GM12878 (cell line): ENCODE measurements at regions not wholly inside any gene's neighbourhood (a gene's known extent, or its start where the extent isn't known, plus 50 kb on each side); places are given as distances from the start of the nearest gene placed in this dataset.
A peak's percentile ranks its signal among the peaks of the same experiment; 100 is the strongest.

Source experiments
- ATAC-seq: fragments of 200-7000 bp; cut with Tn5 transposase; 3 replicates; pipeline ENCODE4 v1.9.1; 2020; ENCODE audit warnings: mild to moderate bottlenecking, moderate library complexity
- BruUV-seq: library from RNA; stranded (reverse); fragments of 400-500 nt; replicated peaks from 2 replicates; lab custom pipeline; 2021; lab: Mats Ljungman, UMichigan
- CTCF ChIA-PET: fragments of 300-600 bp; sonication (Branson Sonifier 250); formaldehyde crosslinking; extraction: SDS; loops from one replicate; lab custom pipeline; 2021; ENCODE audit warnings: inconsistent platforms; lab: Yijun Ruan, JAX
- POLR2A ChIA-PET: fragments of 350-600 bp; formaldehyde crosslinking; extraction: SDS; loops from one replicate; lab custom pipeline; 2021; ENCODE audit warnings: inconsistent platforms; lab: Charles Lee
- RAD21 ChIA-PET: fragments of 300-600 bp; sonication (Branson Sonifier 250); formaldehyde crosslinking; loops from one replicate; lab custom pipeline; 2023; ENCODE audit warnings: antibody characterized with exemption; ENCODE audit not compliant: unreplicated experiment; lab: Charles Lee
- SMC1A ChIA-PET: fragments of 300-600 bp; sonication (Branson Sonifier 250); formaldehyde crosslinking; loops from one replicate; lab custom pipeline; 2023; ENCODE audit not compliant: unreplicated experiment, uncharacterized antibody; lab: Charles Lee
- DNase-seq: peaks from one replicate; pipeline ENCODE4 v3.0.0-alpha.2; 2011; ENCODE audit warnings: low read depth, low spot score
- FAIRE-seq: peaks from 3 replicates; lab custom pipeline; 2011; peaks lifted over from hg19 to GRCh38; lab: Jason Lieb, UNC
- H2AFZ ChIP-seq: 2 replicates; pipeline ENCODE4 v1.6.0; 2011; ENCODE audit warnings: low read depth, low read length, control low read depth; ENCODE audit not compliant: control insufficient read depth
- H3K27ac ChIP-seq: 2 replicates; pipeline ENCODE4 v1.5.1; 2011; ENCODE audit warnings: control low read depth; ENCODE audit not compliant: control insufficient read depth, insufficient read depth
- H3K27me3 ChIP-seq, 2 experiments: replicated peaks in 1 of 2; 2 replicates each; pipeline versions ENCODE4 v1.6.0 to v1.6.1; 2011; ENCODE audit warnings: low read length in 1 of 2; ENCODE audit not compliant: control insufficient read depth in 2 of 2, insufficient read depth in 2 of 2
- H3K36me3 ChIP-seq, 2 experiments: 2 replicates each; pipeline ENCODE4 v1.5.1; 2011; ENCODE audit warnings: low read length in 1 of 2; ENCODE audit not compliant: control insufficient read depth in 2 of 2, insufficient read depth in 2 of 2
- H3K4me1 ChIP-seq: 2 replicates; pipeline ENCODE4 v1.6.1; 2011; ENCODE audit warnings: mild to moderate bottlenecking, low read length, moderate library complexity, mixed read lengths; ENCODE audit not compliant: control insufficient read depth, insufficient read depth
- H3K4me2 ChIP-seq: 2 replicates; pipeline ENCODE4 v1.6.0; 2011; ENCODE audit warnings: control low read depth; ENCODE audit not compliant: control insufficient read depth, insufficient read depth
- H3K4me3 ChIP-seq: fragments of 200-600 bp; sonication (generic); 2 replicates; pipeline ENCODE4 v1.5.1; 2016
- H3K79me2 ChIP-seq: 2 replicates; pipeline ENCODE4 v1.6.0; 2011; ENCODE audit warnings: low read length; ENCODE audit not compliant: control insufficient read depth, insufficient read depth
- H3K9ac ChIP-seq: 2 replicates; pipeline ENCODE4 v1.8.0; 2011; ENCODE audit warnings: low read length, control low read depth, mixed read lengths; ENCODE audit not compliant: control insufficient read depth, insufficient read depth
- H3K9me3 ChIP-seq: replicated peaks from 3 replicates; pipeline ENCODE4 v1.5.1; 2011; ENCODE audit warnings: mild to moderate bottlenecking, low read length; ENCODE audit not compliant: control insufficient read depth, insufficient read depth
- H4K20me1 ChIP-seq: 2 replicates; pipeline ENCODE4 v1.6.0; 2011; ENCODE audit not compliant: control insufficient read depth, insufficient read depth
- GATAD2B ChIP-seq: fragments of 450-650 bp; conservative IDR thresholded peaks from 2 replicates; pipeline ENCODE4 v1.6.1; 2017; ENCODE audit warnings: low read depth, mild to moderate bottlenecking, moderate library complexity
- RAD21 ChIP-seq: IDR thresholded peaks from 2 replicates; pipeline ENCODE4 v1.6.1; 2011; ENCODE audit warnings: mild to moderate bottlenecking, low read depth, low read length, moderate library complexity; ENCODE audit not compliant: insufficient read depth
- WGBS: methylation state at CpG from one replicate; pipeline ENCODE4 v1.1.6; 2016; ENCODE audit warnings: low lambda C conversion rate; ENCODE audit not compliant: insufficient replicate concordance, insufficient coverage; ENCODE audit errors: missing lambda C conversion rate; 5-methylcytosine and 5-hydroxymethylcytosine counted together
- in situ Hi-C: fragments of 300-500 bp; cut with MboI; formaldehyde crosslinking; loops from 9 replicates; pipeline ENCODE4 v1.14.3; 2018; ENCODE audit warnings: mixed read lengths
- intact Hi-C: fragments of 100-400 bp; cut with micrococcal nuclease; formaldehyde crosslinking; loops from one replicate; pipeline ENCODE4 v1.14.2; 2022; ENCODE audit not compliant: unreplicated experiment
- TF ChIP-seq, protein P1 (sequence below), 3 experiments: IDR thresholded peaks in 2 of 3; conservative IDR thresholded peaks in 1 of 3; 2 replicates each; pipeline ENCODE4 v1.5.1; 2011; ENCODE audit warnings: low read depth in 3 of 3, low read length in 3 of 3, mild to moderate bottlenecking in 3 of 3, control low read depth in 2 of 3, moderate library complexity in 2 of 3, inconsistent platforms in 1 of 3, mixed read lengths in 1 of 3; ENCODE audit not compliant: control insufficient read depth in 2 of 3, insufficient read depth in 1 of 3; ENCODE audit errors: extremely low read depth in 1 of 3

DNA sequence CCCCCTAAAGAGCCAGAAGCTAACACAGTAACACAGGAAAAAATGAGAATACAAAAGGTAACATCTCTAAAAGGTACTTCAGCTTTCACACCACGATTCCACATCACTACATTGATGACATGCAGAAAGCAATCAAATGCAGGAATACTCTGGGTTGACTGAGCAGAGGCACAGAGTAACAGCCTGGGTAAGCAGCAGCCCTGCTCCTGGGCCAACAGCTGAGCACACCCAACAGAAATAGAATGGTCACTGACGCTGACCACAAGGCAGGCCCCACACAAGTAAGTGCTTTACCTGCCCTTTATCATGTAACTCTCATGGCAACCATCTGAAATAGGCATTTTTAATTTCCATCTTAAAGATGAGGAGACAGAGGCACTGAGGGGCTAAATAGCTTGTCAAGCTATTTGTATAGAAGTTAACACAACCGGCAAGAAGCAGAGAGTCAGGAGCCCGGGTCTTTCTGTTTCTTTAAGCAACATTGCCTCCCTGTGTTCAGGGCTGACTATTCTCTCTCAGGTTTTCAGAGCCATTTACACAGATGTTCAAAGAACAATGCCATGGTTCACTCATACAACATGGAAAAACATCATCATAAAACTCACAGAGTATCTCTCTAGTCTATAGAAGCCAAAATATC is 168.9 kb downstream of the ZNF674 start:
- FAIRE-seq (no peak), DNase-seq (no peak), ATAC-seq (peak; percentile 69)
- no peaks in the 10 kb centered on the region for H3K4me1 ChIP-seq
- no peaks in the 10 kb centered on the region for H4K20me1 ChIP-seq
- ChIA-PET RAD21 (interaction anchor here (0.9 to 1.2 kb wide), 3 partner anchors 11 to 577 kb away, joined by 3 to 9 read pairs (median 4); no protein-coding TSS in a partner anchor), CTCF (interaction anchor here (0.6 to 2.5 kb wide), 11 partner anchors 10 to 630 kb away, joined by 3 to 15 read pairs (median 4); no protein-coding TSS in a partner anchor), SMC1A (interaction anchor here (0.6 to 4.1 kb wide), 3 partner anchors 32 to 719 kb away, joined by 3 to 15 read pairs (median 12); no protein-coding TSS in a partner anchor), POLR2A (no interaction called here)
- no peak overlapping the region for H3K4me2 ChIP-seq
- WGBS = 7% methylated on average over 4 of the region's 4 CpGs
- no peak overlapping the region for H3K27ac ChIP-seq
- BruUV-seq = no TSS peak
- H3K36me3 ChIP-seq = no peaks in the 10 kb centered on the region
- in situ Hi-C loops (no loop called here), intact Hi-C loops (loop anchor here (1.0 to 10.0 kb wide), 2 partner anchors 575 to 862 kb away; no protein-coding TSS in a partner anchor)
- H3K79me2 ChIP-seq = no peaks in the 10 kb centered on the region
- H3K9ac ChIP-seq = no peak overlapping the region
- no peaks in the 10 kb centered on the region for H3K27me3 ChIP-seq
- no peaks in the 10 kb centered on the region for H3K9me3 ChIP-seq
- H3K4me3 ChIP-seq = no peak overlapping the region
- TF ChIP-seq RAD21 (peak; percentile 42), GATAD2B (no peak)
- TF ChIP-seq, protein P1, sequence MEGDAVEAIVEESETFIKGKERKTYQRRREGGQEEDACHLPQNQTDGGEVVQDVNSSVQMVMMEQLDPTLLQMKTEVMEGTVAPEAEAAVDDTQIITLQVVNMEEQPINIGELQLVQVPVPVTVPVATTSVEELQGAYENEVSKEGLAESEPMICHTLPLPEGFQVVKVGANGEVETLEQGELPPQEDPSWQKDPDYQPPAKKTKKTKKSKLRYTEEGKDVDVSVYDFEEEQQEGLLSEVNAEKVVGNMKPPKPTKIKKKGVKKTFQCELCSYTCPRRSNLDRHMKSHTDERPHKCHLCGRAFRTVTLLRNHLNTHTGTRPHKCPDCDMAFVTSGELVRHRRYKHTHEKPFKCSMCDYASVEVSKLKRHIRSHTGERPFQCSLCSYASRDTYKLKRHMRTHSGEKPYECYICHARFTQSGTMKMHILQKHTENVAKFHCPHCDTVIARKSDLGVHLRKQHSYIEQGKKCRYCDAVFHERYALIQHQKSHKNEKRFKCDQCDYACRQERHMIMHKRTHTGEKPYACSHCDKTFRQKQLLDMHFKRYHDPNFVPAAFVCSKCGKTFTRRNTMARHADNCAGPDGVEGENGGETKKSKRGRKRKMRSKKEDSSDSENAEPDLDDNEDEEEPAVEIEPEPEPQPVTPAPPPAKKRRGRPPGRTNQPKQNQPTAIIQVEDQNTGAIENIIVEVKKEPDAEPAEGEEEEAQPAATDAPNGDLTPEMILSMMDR (IDR thresholded peaks at IDR 0.05 in 2 of 3, conservative IDR thresholded peaks at IDR 0.05 in 1 of 3; ENCODE audit: control insufficient read depth in 2 of 3, extremely low read depth in 1 of 3, insufficient read depth in 1 of 3, low read depth in 3 of 3, low read length in 3 of 3) = peak in 2 of 3 experiments; percentile 13 to 45; a peak in 2 of 6 replicates
- H2AFZ ChIP-seq = no peak overlapping the region
